Endothelial cell of umbilical vein (primary cell): ENCODE measurements at regions not wholly inside any gene's neighbourhood (a gene's known extent, or its start where the extent isn't known, plus 50 kb on each side); places are given as distances from the start of the nearest gene placed in this dataset.
"Not testable (repeated sequence)": the region's sequence is repeated elsewhere in the genome, so short reads cannot be mapped to it uniquely, and the experiment has no call there.

ENCODE experiments used
- BruUV-seq: library from RNA; stranded (reverse); fragments of 400-500 nt; replicated peaks from 2 replicates; lab custom pipeline; 2021; lab: Mats Ljungman, UMichigan
- CTCF ChIA-PET: fragments of 300-600, 350-600 bp; sonication (Branson Sonifier 250); formaldehyde crosslinking; loops from one replicate; lab custom pipeline; 2021; ENCODE audit warnings: antibody characterized with exemption, inconsistent platforms; lab: Charles Lee
- POLR2A ChIA-PET: fragments of 300-600, 350-600 bp; sonication (Branson Sonifier 250); formaldehyde crosslinking; loops from one replicate; lab custom pipeline; 2021; ENCODE audit warnings: antibody characterized with exemption, inconsistent platforms; lab: Charles Lee
- DNase-seq: peaks from one replicate; pipeline ENCODE4 v3.0.0-alpha.2; 2011; ENCODE audit warnings: low read depth, low spot score
- FAIRE-seq: peaks from 2 replicates; lab custom pipeline; 2011; peaks lifted over from hg19 to GRCh38; lab: Jason Lieb, UNC
- H2AFZ ChIP-seq: 2 replicates; pipeline ENCODE4 v1.6.0; 2012; ENCODE audit warnings: low read depth, low read length, control low read depth, inconsistent platforms
- H3K27ac ChIP-seq: 2 replicates; pipeline ENCODE4 v1.5.1; 2011; ENCODE audit warnings: low read depth, mild to moderate bottlenecking, control low read depth, low read length, moderate library complexity; ENCODE audit not compliant: insufficient read depth
- H3K27me3 ChIP-seq, 2 experiments: 2 replicates each; pipeline versions ENCODE4 v1.6.0 to v1.6.1; 2011; ENCODE audit warnings: low read length in 2 of 2, mixed read lengths in 1 of 2; ENCODE audit not compliant: control insufficient read depth in 2 of 2, insufficient read depth in 2 of 2
- H3K36me3 ChIP-seq, 2 experiments: 2 replicates in 1 of 2; 3 replicates in 1 of 2; pipeline ENCODE4 v1.5.1; 2011; ENCODE audit warnings: low read length in 2 of 2, mild to moderate bottlenecking in 1 of 2, moderate library complexity in 1 of 2; ENCODE audit not compliant: control insufficient read depth in 2 of 2, insufficient read depth in 2 of 2; ENCODE audit errors: extremely low read depth in 1 of 2
- H3K4me1 ChIP-seq: 3 replicates; pipeline ENCODE4 v1.5.1; 2011; ENCODE audit warnings: mild to moderate bottlenecking, low read length; ENCODE audit not compliant: control insufficient read depth, insufficient read depth; ENCODE audit errors: extremely low read depth
- H3K4me2 ChIP-seq: 2 replicates; pipeline ENCODE4 v1.6.1; 2011; ENCODE audit warnings: low read length, control low read depth, mixed read lengths; ENCODE audit not compliant: insufficient read depth
- H3K4me3 ChIP-seq, 3 experiments: fragments of 200-600 bp in 1 of 3; sonication (generic), shearing (Covaris generic) in 1 of 3; replicated peaks in 1 of 3; 2 replicates each; pipeline ENCODE4 v1.5.1; 2011 to 2016; ENCODE audit warnings: control low read depth in 3 of 3, low read length in 3 of 3, mild to moderate bottlenecking in 2 of 3, inconsistent platforms in 1 of 3, low read depth in 1 of 3, moderate library complexity in 1 of 3; ENCODE audit not compliant: insufficient read depth in 1 of 3
- H3K79me2 ChIP-seq: 2 replicates; pipeline ENCODE4 v1.6.0; 2012; ENCODE audit warnings: low read length, inconsistent platforms; ENCODE audit not compliant: control insufficient read depth, insufficient read depth
- H3K9ac ChIP-seq: replicated peaks from 2 replicates; pipeline ENCODE3; 2011; ENCODE audit warnings: low read length, control low read depth; ENCODE audit not compliant: insufficient read depth; ENCODE audit errors: extremely low read depth
- H3K9me1 ChIP-seq: replicated peaks from 3 replicates; pipeline ENCODE4 v1.6.0; 2011; ENCODE audit warnings: mild to moderate bottlenecking, low read length; ENCODE audit not compliant: control insufficient read depth, insufficient read depth; ENCODE audit errors: extremely low read depth
- H3K9me3 ChIP-seq: replicated peaks from 2 replicates; pipeline ENCODE4 v1.5.1; 2012; ENCODE audit warnings: low read length, inconsistent platforms; ENCODE audit not compliant: control insufficient read depth, insufficient read depth
- H4K20me1 ChIP-seq: replicated peaks from 2 replicates; pipeline ENCODE3; 2011; ENCODE audit warnings: mild to moderate bottlenecking, low read length; ENCODE audit not compliant: control insufficient read depth, insufficient read depth; ENCODE audit errors: extremely low read depth
- CTCF ChIP-seq, 2 donors: IDR thresholded peaks; 1 replicate in 1 of 2; 2 replicates in 1 of 2; pipeline ENCODE4 v1.5.1; 2011; ENCODE audit warnings: low read length in 2 of 2, mild to moderate bottlenecking in 2 of 2, moderate library complexity in 2 of 2, control low read depth in 1 of 2, inconsistent platforms in 1 of 2, low read depth in 1 of 2; ENCODE audit not compliant: insufficient read depth in 1 of 2; ENCODE audit errors: extremely low read depth in 1 of 2
- FOS ChIP-seq: IDR thresholded peaks from 2 replicates; pipeline ENCODE4 v1.6.1; 2011; ENCODE audit warnings: mild to moderate bottlenecking, low read length, moderate library complexity, borderline replicate concordance; ENCODE audit not compliant: insufficient read depth
- GATA2 ChIP-seq: IDR thresholded peaks from 2 replicates; pipeline ENCODE4 v1.7.0; 2011; ENCODE audit warnings: low read depth, mild to moderate bottlenecking, moderate library complexity, mixed read lengths, low read length; ENCODE audit not compliant: insufficient read length, insufficient read depth
- JUN ChIP-seq: IDR thresholded peaks from 2 replicates; pipeline ENCODE4 v1.6.1; 2011; ENCODE audit warnings: borderline replicate concordance, low read depth; ENCODE audit not compliant: insufficient read length, insufficient read depth
- POLR2A ChIP-seq: IDR thresholded peaks from 2 replicates; pipeline ENCODE4 v1.6.1; 2012; ENCODE audit warnings: low read depth, mild to moderate bottlenecking, control low read depth, low read length
- POLR2AphosphoS5 ChIP-seq: IDR thresholded peaks from 2 replicates; pipeline ENCODE4 v1.6.1; 2012; ENCODE audit warnings: low read depth, mild to moderate bottlenecking, control low read depth, low read length, moderate library complexity; ENCODE audit not compliant: insufficient read depth
- dilution Hi-C: fragments of 300-500 bp; cut with MboI; formaldehyde crosslinking; loops from one replicate; pipeline ENCODE4 v1.15.0; 2019; ENCODE audit warnings: low sequenced_read_pairs; ENCODE audit not compliant: extremely low pct_ligation_motif_present
- intact Hi-C: fragments of 100-400 bp; cut with micrococcal nuclease; formaldehyde crosslinking; loops from one replicate; pipeline ENCODE4 v1.10.0; 2022
- TF ChIP-seq, protein P1 (sequence below): IDR thresholded peaks from 2 replicates; pipeline ENCODE4 v1.6.1; 2011; ENCODE audit not compliant: insufficient read depth, insufficient read length

- BruUV-seq, H3K36me3 ChIP-seq, POLR2A ChIA-PET, dilution Hi-C loops, H3K9ac ChIP-seq, H3K27me3 ChIP-seq, H3K9me1 ChIP-seq, DNase-seq, H3K27ac ChIP-seq, intact Hi-C loops, H3K79me2 ChIP-seq, H3K4me1 ChIP-seq, CTCF ChIA-PET, FAIRE-seq, H4K20me1 ChIP-seq, H3K9me3 ChIP-seq, H2AFZ ChIP-seq, H3K4me3 ChIP-seq, H3K4me2 ChIP-seq: not testable (repeated sequence)
These were observed 290.3 kb upstream of the NPAP1 start for GRCh38 chr15:24385258-24385657.

- dilution Hi-C loops (no loop called here), intact Hi-C loops (no loop called here)
- Histone ChIP-seq H3K4me2 (no peak overlapping the region), H3K9me1 (no peaks in the 10 kb centered on the region), H3K36me3 (no peaks in the 10 kb centered on the region), H3K4me3 (no peak overlapping the region), H3K27ac (no peak overlapping the region), H3K9ac (no peak overlapping the region), H2AFZ (no peak overlapping the region), H3K4me1 (no peaks in the 10 kb centered on the region), H4K20me1 (no peaks in the 10 kb centered on the region), H3K79me2 (no peaks in the 10 kb centered on the region), H3K27me3 (no peaks in the 10 kb centered on the region), H3K9me3 (no peaks in the 10 kb centered on the region)
- ChIA-PET POLR2A (no interaction called here), CTCF (no interaction called here)
- TF ChIP-seq FOS (no peak), POLR2A (no peak), GATA2 (no peak), JUN (no peak), CTCF (IDR thresholded peaks at IDR 0.05; ENCODE audit: extremely low read depth in 1 of 2, insufficient read depth in 1 of 2, low read depth in 1 of 2, low read length in 2 of 2) (no peak), POLR2AphosphoS5 (no peak)
- TF ChIP-seq, protein P1, sequence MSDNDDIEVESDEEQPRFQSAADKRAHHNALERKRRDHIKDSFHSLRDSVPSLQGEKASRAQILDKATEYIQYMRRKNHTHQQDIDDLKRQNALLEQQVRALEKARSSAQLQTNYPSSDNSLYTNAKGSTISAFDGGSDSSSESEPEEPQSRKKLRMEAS, result no peak
- no peak for DNase-seq
- no peak for FAIRE-seq
- no TSS peak for BruUV-seq
These were observed 281.3 kb upstream of the NPAP1 start for GRCh38 chr15:24394303-24394702.

DNA sequence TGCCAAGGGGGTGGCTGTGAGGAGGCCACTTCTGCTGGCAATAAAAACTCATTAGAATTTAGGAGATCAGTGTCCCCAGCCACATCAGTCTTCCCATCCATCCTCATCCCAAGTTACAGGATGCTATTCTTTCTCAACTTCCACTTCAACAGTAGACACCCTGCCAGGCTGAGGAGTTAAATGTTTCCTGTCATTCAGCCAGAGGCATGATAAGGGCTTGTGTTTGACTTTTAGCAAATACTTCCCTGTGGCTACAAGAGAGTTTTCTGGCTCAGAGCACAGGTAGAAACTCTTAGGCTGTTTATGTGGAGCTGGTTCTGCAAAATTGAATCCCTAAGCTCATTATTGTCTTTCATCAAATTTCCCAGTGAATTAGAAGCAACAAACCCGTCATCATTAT lies 262.9 kb upstream of the NPAP1 start:
- intact Hi-C loops, H3K27me3 ChIP-seq, H3K4me3 ChIP-seq, DNase-seq, H3K4me1 ChIP-seq, H2AFZ ChIP-seq, H3K4me2 ChIP-seq, H3K9me3 ChIP-seq, H3K79me2 ChIP-seq, FAIRE-seq, dilution Hi-C loops, H3K9ac ChIP-seq, BruUV-seq, CTCF ChIA-PET, H3K36me3 ChIP-seq, POLR2A ChIA-PET, H4K20me1 ChIP-seq, H3K27ac ChIP-seq, H3K9me1 ChIP-seq: not testable (repeated sequence)
